HUES6 (cell line): ENCODE measurements at regions not wholly inside any gene's neighbourhood (a gene's known extent, or its start where the extent isn't known, plus 50 kb on each side); places are given as distances from the start of the nearest gene placed in this dataset.

Experiments used
- H3K27ac ChIP-seq: 2 replicates; pipeline ENCODE4 v1.7.0; 2013; ENCODE audit warnings: low read depth, mild to moderate bottlenecking, low read length, inconsistent platforms
- H3K27me3 ChIP-seq: 2 replicates; pipeline ENCODE4 v1.6.1; 2013; ENCODE audit warnings: low read length; ENCODE audit not compliant: control insufficient read depth, insufficient read depth
- H3K36me3 ChIP-seq: 2 replicates; pipeline ENCODE4 v1.6.1; 2013; ENCODE audit warnings: low read length; ENCODE audit not compliant: control insufficient read depth, insufficient read depth
- H3K4me1 ChIP-seq: 2 replicates; pipeline ENCODE4 v1.6.1; 2013; ENCODE audit warnings: low read length; ENCODE audit not compliant: control insufficient read depth, insufficient read depth
- H3K4me3 ChIP-seq: 2 replicates; pipeline ENCODE4 v1.5.1; 2013; ENCODE audit warnings: low read depth, low read length
- H3K9ac ChIP-seq: one replicate; pipeline ENCODE4 v1.6.1; 2013; ENCODE audit warnings: mild to moderate bottlenecking, low read length
- H3K9me3 ChIP-seq: 2 replicates; pipeline ENCODE4 v1.6.1; 2013; ENCODE audit warnings: low read depth, low read length; ENCODE audit not compliant: control insufficient read depth, insufficient read depth

DNA sequence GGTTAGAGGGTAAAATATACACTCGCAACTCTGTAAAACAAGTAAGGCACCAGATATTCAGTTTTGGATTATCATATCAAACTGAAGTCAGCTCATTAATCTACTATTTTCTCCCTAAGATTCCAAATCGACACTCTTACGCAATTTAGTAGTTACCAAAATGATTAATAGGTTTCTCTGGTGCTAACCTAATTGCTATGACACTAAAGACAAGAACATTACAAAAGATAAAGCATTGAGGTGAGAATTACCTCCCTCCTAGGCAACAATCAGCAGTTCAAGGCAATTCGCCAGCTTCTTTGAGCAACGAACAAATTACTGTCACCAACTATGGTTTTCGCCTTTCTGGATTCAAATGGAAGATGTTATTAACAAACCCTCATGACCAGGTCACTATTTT, 1305.0 kb downstream of the ROBO2 start:
- no peaks in the 10 kb centered on the region for H3K27me3 ChIP-seq
- H3K27ac ChIP-seq = peak overlapping the region; percentile 1; the same call in 1 of the 2 replicates
- no peak overlapping the region for H3K9ac ChIP-seq
- no peaks in the 10 kb centered on the region for H3K36me3 ChIP-seq
- peaks cover 38% of the 10 kb centered on the region; the same call in 1 of the 2 replicates for H3K4me1 ChIP-seq
- H3K4me3 ChIP-seq = no peak overlapping the region
- H3K9me3 ChIP-seq = no peaks in the 10 kb centered on the region

DNA sequence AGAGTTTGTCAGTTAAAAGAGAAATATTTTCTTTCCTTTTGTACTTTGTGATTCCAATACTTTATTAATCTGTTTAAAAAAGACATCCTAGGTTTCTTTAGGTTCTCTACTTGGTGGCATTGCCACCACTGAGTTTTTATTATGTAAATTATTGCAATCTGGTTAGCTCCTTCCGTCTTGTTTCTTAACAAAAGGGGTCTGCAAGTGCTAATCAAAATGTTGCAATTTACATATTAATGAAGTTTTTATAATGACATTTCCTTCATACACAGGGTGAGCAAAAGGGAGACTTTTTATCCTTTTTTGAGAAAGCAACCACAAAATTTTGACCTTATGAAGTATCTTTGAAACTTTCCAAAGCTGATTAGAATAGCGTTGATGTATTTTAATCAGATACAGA, 1307.3 kb downstream of the ROBO2 start:
- H3K27ac ChIP-seq = peak overlapping the region; percentile 52; the same call in 1 of the 2 replicates
- no peak overlapping the region for H3K4me3 ChIP-seq
- H3K9me3 ChIP-seq = no peaks in the 10 kb centered on the region
- H3K27me3 ChIP-seq = no peaks in the 10 kb centered on the region
- no peaks in the 10 kb centered on the region for H3K36me3 ChIP-seq
- H3K9ac ChIP-seq = no peak overlapping the region
- H3K4me1 ChIP-seq = peaks cover 33% of the 10 kb centered on the region; the same call in 1 of the 2 replicates

DNA sequence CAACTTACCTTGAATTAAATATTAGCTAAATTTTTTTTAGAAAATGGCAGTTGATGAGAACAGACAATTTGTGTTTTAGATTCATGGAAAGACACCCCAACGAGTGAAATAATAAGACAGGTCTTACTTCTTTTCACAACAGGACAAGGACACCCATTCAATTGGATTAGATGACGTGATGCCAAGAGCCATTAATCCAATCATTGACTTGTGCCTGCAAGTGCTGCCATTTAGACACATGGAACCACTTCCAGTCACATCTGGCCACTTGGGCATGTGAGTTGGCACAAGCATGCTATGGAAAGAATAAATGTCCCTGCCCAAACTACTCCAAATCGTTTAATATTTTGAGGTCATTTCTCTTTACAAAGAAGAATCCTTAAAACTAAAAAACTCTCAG, 1308.8 kb downstream of the ROBO2 start:
- H3K27ac ChIP-seq = no peak overlapping the region

DNA sequence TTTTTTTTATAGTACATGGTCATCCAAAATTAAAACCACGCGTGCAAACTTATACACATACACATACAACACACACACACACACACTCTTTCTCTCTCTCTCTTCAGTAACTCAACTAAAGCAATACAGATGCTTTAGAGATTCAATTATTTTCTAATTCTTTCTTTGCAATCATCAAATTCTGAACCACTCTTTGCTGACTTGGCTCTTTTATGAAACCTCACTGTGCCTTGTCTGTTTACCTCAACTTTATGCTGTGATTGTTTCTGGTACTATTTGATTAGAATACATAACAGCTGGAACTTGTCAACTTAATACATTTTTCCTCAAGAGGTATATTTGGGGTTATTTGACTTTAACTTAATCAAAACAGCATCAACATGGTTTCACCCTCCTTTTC, 1309.7 kb downstream of the ROBO2 start:
- Histone ChIP-seq H3K9ac (no peak overlapping the region), H3K4me1 (peaks cover 30% of the 10 kb centered on the region; the same call in 1 of the 2 replicates), H3K4me3 (no peak overlapping the region), H3K9me3 (peaks cover 9% of the 10 kb centered on the region; the same call in 1 of the 2 replicates), H3K36me3 (no peaks in the 10 kb centered on the region), H3K27me3 (no peaks in the 10 kb centered on the region), H3K27ac (no peak overlapping the region)

More for the DNA sequence above, 1308.8 kb downstream of the ROBO2 start:
- Histone ChIP-seq H3K9ac (no peak overlapping the region), H3K4me3 (no peak overlapping the region), H3K27me3 (no peaks in the 10 kb centered on the region), H3K9me3 (peaks cover 6% of the 10 kb centered on the region; the same call in 1 of the 2 replicates), H3K36me3 (no peaks in the 10 kb centered on the region), H3K4me1 (peaks cover 33% of the 10 kb centered on the region; the same call in 1 of the 2 replicates)

DNA sequence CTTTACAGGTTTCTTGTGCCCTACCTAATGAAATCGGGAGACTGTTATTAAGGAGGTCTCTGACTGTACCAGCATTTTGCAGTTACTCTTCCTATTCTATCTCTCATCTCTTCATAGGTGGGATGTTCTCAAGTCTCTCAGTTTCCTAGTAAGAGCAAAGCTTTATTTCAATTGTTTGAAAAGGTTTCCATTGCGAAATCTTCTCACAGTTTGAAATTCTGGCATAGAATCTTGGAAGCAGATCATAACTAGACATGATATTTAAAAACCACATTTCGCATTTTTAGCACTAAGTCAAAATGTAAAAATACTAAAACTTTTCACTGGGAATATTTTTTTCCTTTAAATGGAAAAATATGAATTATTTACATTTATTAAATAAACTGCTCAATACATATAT, 1311.4 kb downstream of the ROBO2 start:
- H3K9me3 ChIP-seq = peaks cover 15% of the 10 kb centered on the region
- H3K27ac ChIP-seq = no peak overlapping the region
- H3K4me3 ChIP-seq = no peak overlapping the region
- H3K27me3 ChIP-seq = no peaks in the 10 kb centered on the region
- no peak overlapping the region for H3K9ac ChIP-seq
- H3K36me3 ChIP-seq = no peaks in the 10 kb centered on the region
- peaks cover 13% of the 10 kb centered on the region; the same call in 1 of the 2 replicates for H3K4me1 ChIP-seq

DNA sequence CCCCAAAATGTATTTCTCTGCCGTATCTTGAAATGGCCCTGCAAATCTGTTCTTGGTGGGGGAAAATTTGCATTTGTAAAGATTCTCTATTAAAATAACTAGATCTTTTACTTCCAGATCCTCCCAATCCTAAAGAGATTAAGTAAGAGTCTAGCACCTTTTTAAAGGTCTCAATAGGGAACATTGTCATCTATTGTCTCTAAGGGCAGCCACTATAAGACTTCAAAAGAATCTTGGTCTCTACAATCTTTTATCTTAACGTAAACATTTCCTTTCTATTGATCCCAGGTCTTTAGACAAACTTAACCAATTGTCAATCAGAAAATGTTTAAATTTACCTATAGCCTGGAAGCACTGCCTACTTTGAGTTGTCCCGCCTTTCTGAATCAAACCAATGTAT, 1313.3 kb downstream of the ROBO2 start:
- H3K9ac ChIP-seq = no peak overlapping the region
- peaks cover 15% of the 10 kb centered on the region for H3K9me3 ChIP-seq
- no peak overlapping the region for H3K4me3 ChIP-seq
- H3K4me1 ChIP-seq = no peaks in the 10 kb centered on the region
- H3K36me3 ChIP-seq = no peaks in the 10 kb centered on the region
- no peak overlapping the region for H3K27ac ChIP-seq
- H3K27me3 ChIP-seq = no peaks in the 10 kb centered on the region

DNA sequence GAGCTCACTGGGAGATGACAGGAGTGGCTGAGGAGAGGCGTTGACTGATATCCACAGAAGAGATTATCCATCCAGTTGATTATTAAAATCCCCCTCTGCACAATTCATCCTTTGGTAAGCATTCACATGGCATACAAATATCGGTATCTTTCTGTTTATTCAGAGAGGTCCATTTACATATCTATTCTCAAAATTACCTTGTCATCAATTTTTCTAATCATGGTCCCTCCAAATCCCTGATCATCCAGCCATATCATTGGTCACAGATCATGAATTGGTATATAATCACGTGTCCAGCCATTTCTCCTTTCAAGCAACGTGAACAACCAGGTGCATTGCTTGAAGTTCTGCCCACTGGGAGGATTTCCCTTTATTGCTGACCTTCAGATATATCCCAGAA, 1321.0 kb downstream of the ROBO2 start:
- Histone ChIP-seq H3K9ac (no peak overlapping the region), H3K36me3 (no peaks in the 10 kb centered on the region), H3K27ac (no peak overlapping the region), H3K9me3 (no peaks in the 10 kb centered on the region), H3K27me3 (no peaks in the 10 kb centered on the region), H3K4me1 (no peaks in the 10 kb centered on the region), H3K4me3 (no peak overlapping the region)

DNA sequence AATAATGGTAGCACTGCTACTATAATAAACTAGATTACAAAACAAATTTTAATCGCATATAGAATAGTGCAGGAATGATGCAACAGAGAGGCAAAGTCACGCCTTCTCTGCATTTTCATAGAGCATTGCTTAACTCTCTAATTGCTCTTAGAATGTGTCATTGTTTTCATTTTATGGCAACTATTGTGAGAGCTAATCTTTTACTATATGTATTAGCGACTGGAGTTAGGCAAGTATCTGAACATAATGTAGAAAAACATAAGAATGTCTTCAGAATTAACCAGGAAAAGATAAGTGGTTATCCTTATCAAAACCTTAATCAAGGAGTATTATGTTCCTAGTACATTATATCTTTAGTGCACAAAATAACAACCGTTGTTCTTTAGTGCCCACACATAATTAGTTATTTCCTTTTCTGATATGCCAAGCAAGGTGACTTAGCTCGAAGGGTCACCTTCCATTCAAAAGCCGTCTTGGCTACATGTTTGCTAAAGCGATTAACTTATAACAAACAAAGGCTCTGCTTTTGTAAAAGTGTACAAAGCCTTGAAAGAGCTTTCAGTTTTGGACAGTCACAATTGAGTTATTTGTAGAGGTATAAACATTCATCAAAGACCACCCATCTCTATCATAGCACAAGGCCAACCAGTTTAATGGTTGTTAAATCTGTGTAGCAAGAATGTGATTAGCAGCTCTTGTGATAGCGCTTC, 1328.9 kb downstream of the ROBO2 start:
- Histone ChIP-seq H3K4me1 (no peaks in the 10 kb centered on the region), H3K9ac (no peak overlapping the region), H3K27me3 (no peaks in the 10 kb centered on the region), H3K4me3 (no peak overlapping the region), H3K27ac (no peak overlapping the region), H3K36me3 (no peaks in the 10 kb centered on the region), H3K9me3 (no peaks in the 10 kb centered on the region)

DNA sequence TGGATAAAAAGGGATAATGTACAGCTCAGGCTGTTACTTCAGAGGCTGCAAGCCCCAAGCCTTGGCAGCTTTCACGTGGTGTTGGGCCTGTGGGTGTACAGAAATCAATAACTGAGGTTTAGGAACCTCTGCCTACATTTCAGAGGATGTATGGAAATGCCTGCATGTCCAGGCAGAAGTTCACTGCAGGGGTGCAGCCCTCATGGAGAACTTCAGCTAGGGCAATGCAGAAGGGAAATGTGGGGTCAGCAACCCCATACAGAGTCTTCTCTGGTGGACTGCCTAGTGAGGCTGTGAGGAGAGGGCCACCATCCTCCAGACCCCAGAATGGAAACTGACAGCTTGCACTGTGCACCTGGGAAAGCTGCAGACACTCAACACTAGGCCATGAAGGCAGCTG, 1350.3 kb downstream of the ROBO2 start:
- no peak overlapping the region for H3K27ac ChIP-seq
- H3K4me3 ChIP-seq = no peak overlapping the region
- no peak overlapping the region for H3K9ac ChIP-seq
- H3K36me3 ChIP-seq = no peaks in the 10 kb centered on the region
- no peaks in the 10 kb centered on the region for H3K27me3 ChIP-seq
- peaks cover 41% of the 10 kb centered on the region for H3K9me3 ChIP-seq
- H3K4me1 ChIP-seq = no peaks in the 10 kb centered on the region

DNA sequence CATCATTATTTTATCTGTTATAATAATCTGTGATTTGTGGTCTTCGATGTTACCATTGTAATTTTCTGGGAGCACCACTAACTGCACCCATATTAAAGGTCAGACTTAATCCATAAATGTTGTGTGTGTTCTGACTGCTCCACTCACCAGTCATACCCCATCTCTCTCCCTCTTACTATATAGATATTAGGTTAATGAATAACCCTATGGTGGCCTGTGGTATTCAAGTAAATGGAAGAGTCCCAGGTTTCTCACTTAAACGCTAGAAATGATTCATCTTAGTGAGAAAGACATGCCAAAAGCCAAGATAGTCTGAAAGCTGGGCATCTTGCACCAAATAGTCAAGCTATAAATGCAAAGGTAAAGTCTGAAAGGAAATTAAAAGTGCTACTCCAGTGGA, 1358.5 kb downstream of the ROBO2 start:
- no peak overlapping the region for H3K4me3 ChIP-seq
- no peaks in the 10 kb centered on the region for H3K36me3 ChIP-seq
- no peaks in the 10 kb centered on the region for H3K9me3 ChIP-seq
- no peak overlapping the region for H3K9ac ChIP-seq
- no peaks in the 10 kb centered on the region for H3K27me3 ChIP-seq
- H3K27ac ChIP-seq = no peak overlapping the region
- no peaks in the 10 kb centered on the region for H3K4me1 ChIP-seq

DNA sequence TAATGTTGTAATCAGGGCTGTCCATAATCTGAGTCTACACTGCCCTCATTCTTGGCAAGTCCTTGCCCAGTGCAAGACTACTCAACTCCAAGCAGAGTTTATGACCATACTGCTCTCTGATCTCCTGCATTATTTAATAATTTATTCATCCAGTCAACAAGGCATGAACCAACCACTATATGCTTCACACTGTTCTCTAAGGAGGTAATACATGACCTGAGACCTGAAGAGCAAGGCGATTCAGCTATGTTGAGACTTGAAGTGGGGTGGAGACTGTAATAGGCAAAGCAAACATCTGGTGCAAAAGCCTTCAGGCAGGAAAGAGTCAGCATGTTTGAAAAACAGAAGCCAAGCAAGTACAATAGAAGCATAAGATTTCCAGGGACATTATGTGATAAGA, 1362.8 kb downstream of the ROBO2 start:
- H3K27me3 ChIP-seq = no peaks in the 10 kb centered on the region
- H3K9me3 ChIP-seq = no peaks in the 10 kb centered on the region
- H3K9ac ChIP-seq = no peak overlapping the region

More for the DNA sequence above, 1362.8 kb downstream of the ROBO2 start:
- Histone ChIP-seq H3K36me3 (no peaks in the 10 kb centered on the region), H3K4me1 (no peaks in the 10 kb centered on the region), H3K4me3 (no peak overlapping the region), H3K27ac (no peak overlapping the region)
